ENCODE measurements at regions not wholly inside any gene's neighbourhood (a gene's known extent, or its start where the extent isn't known, plus 50 kb on each side); places are given as distances from the start of the nearest gene placed in this dataset.
"Not testable (repeated sequence)": the region's sequence is repeated elsewhere in the genome, so short reads cannot be mapped to it uniquely, and the experiment has no call there.

GRCh38 chr6:132118144-132118543 is 167.0 kb upstream of the CCN2 start:
- intact Hi-C loops (cut with DNase I; ENCODE audit: low total_unique reads), result no loop called here
- no peak for DNase-seq
- H3K27me3 ChIP-seq, result no peaks in the 10 kb centered on the region
- H3K4me1 ChIP-seq, result no peaks in the 10 kb centered on the region
- TF ChIP-seq EP300 (IDR thresholded peaks at IDR 0.05) (no peak), POLR2A (IDR thresholded peaks at IDR 0.05) (no peak), POLR2AphosphoS5 (IDR thresholded peaks at IDR 0.05) (no peak), CTCF (IDR thresholded peaks at IDR 0.05) (no peak)
- no peaks in the 10 kb centered on the region for H3K36me3 ChIP-seq
- 92 to 100% (median 100%) methylated on average over 1 of the region's 1 CpG for WGBS, 5 donors
- no peaks in the 10 kb centered on the region for H3K9me3 ChIP-seq
- H3K27ac ChIP-seq, result no peak overlapping the region
- H3K4me3 ChIP-seq, result no peak overlapping the region

GRCh38 chr6:132115714-132116366 is 164.7 kb upstream of the CCN2 start:
- H3K9me3 ChIP-seq, result no peaks in the 10 kb centered on the region
- TF ChIP-seq CTCF (IDR thresholded peaks at IDR 0.05), result no peak
- TF ChIP-seq POLR2AphosphoS5 (IDR thresholded peaks at IDR 0.05), result no peak
- no peak for TF ChIP-seq POLR2A (IDR thresholded peaks at IDR 0.05)
- 59 to 75% (median 67%) methylated on average over 7 of the region's 7 CpGs for WGBS, 5 donors
- no peaks in the 10 kb centered on the region for H3K36me3 ChIP-seq
- H3K27ac ChIP-seq, result peak overlapping the region in 2 of 5 donors; percentile 5 to 29
- intact Hi-C loops (cut with DNase I; ENCODE audit: low total_unique reads), result no loop called here
- H3K4me1 ChIP-seq, result no peaks in the 10 kb centered on the region
- H3K27me3 ChIP-seq, result no peaks in the 10 kb centered on the region
- no peak for DNase-seq
- H3K4me3 ChIP-seq, result peak overlapping the region in 3 of 4 donors; percentile 11 to 15 (median 14)

GRCh38 chr6:132114201-132114825 is 163.1 kb upstream of the CCN2 start:
- H3K9me3 ChIP-seq, result peaks cover 0 to 15% (median 11%) of the 10 kb centered on the region in 4 donors
- H3K36me3 ChIP-seq, result no peaks in the 10 kb centered on the region
- H3K27me3 ChIP-seq, result no peaks in the 10 kb centered on the region
- no peaks in the 10 kb centered on the region for H3K4me1 ChIP-seq
- DNase-seq, result no peak
- H3K4me3 ChIP-seq, result no peak overlapping the region
- intact Hi-C loops (cut with DNase I; ENCODE audit: low total_unique reads), result no loop called here
- TF ChIP-seq POLR2AphosphoS5 (IDR thresholded peaks at IDR 0.05) (no peak), CTCF (IDR thresholded peaks at IDR 0.05) (no peak), EP300 (IDR thresholded peaks at IDR 0.05) (no peak), POLR2A (IDR thresholded peaks at IDR 0.05) (no peak)
- H3K27ac ChIP-seq, result no peak overlapping the region
- WGBS, 5 donors, result 78 to 90% (median 85%) methylated on average over 8 of the region's 8 CpGs

- peaks cover 0 to 28% (median 15%) of the 10 kb centered on the region in 4 donors for H3K9me3 ChIP-seq
- H3K4me1 ChIP-seq; H3K4me3 ChIP-seq; H3K27ac ChIP-seq; DNase-seq; H3K27me3 ChIP-seq; H3K36me3 ChIP-seq; intact Hi-C loops (cut with DNase I; ENCODE audit: low total_unique reads): not testable (repeated sequence)
- WGBS, 5 donors, result 84 to 96% (median 91%) methylated on average over 6 of the region's 6 CpGs
These were observed 158.6 kb upstream of the CCN2 start for GRCh38 chr6:132109752-132110151.

- intact Hi-C loops (cut with DNase I; ENCODE audit: low total_unique reads), result no loop called here
- DNase-seq, result no peak
- H3K36me3 ChIP-seq, result no peaks in the 10 kb centered on the region
- peaks cover 0 to 28% (median 17%) of the 10 kb centered on the region in 4 donors for H3K9me3 ChIP-seq
- TF ChIP-seq CTCF (IDR thresholded peaks at IDR 0.05) (no peak), EP300 (IDR thresholded peaks at IDR 0.05) (no peak), POLR2A (IDR thresholded peaks at IDR 0.05) (no peak), POLR2AphosphoS5 (IDR thresholded peaks at IDR 0.05) (no peak)
- H3K4me3 ChIP-seq, result no peak overlapping the region
- H3K4me1 ChIP-seq, result no peaks in the 10 kb centered on the region
- H3K27ac ChIP-seq, result no peak overlapping the region
- WGBS, 5 donors, result 69 to 84% (median 75%) methylated on average over 2 of the region's 2 CpGs
- no peaks in the 10 kb centered on the region for H3K27me3 ChIP-seq
These were observed 156.7 kb upstream of the CCN2 start for GRCh38 chr6:132107896-132108295.

All from stomach (tissue), 8 donors.